H1 (cell line): ENCODE measurements at regions not wholly inside any gene's neighbourhood (a gene's known extent, or its start where the extent isn't known, plus 50 kb on each side); places are given as distances from the start of the nearest gene placed in this dataset.

Source experiments
- BACH1 ChIP-seq: IDR thresholded peaks from 2 replicates; pipeline ENCODE4 v1.6.1; 2012; ENCODE audit warnings: low read length, improper control_type of control experiment
- CBX5 ChIP-seq: fragments of 300-800, 300-1000 bp; sonication (generic); IDR thresholded peaks from 2 replicates; pipeline ENCODE4 v1.7.1; 2016; ENCODE audit warnings: antibody characterized with exemption, low read length, low read depth
- EP300 ChIP-seq, 2 experiments: IDR thresholded peaks; 1 replicate in 1 of 2; 2 replicates in 1 of 2; pipeline ENCODE4 v1.6.1; 2011 to 2012; ENCODE audit warnings: low read depth in 2 of 2, low read length in 2 of 2, mild to moderate bottlenecking in 2 of 2, borderline replicate concordance in 1 of 2, inconsistent platforms in 1 of 2, moderate library complexity in 1 of 2
- JUN ChIP-seq: IDR thresholded peaks from 2 replicates; pipeline ENCODE4 v1.6.1; 2011; ENCODE audit warnings: low read depth, mild to moderate bottlenecking, improper control_type of control experiment, low read length
- KDM1A ChIP-seq: fragments of 200-600, 300-600 bp; sonication (generic); IDR thresholded peaks from 2 replicates; pipeline ENCODE4 v1.7.1; 2016; ENCODE audit warnings: mild to moderate bottlenecking, low read length, borderline replicate concordance
- POLR2A ChIP-seq, 2 experiments: IDR thresholded peaks; 1 replicate in 1 of 2; 2 replicates in 1 of 2; pipeline ENCODE4 v1.6.1; 2011; ENCODE audit warnings: low read depth in 2 of 2, low read length in 2 of 2, mild to moderate bottlenecking in 2 of 2; ENCODE audit errors: control extremely low read depth in 1 of 2
- POLR2AphosphoS5 ChIP-seq: IDR thresholded peaks from 2 replicates; pipeline ENCODE4 v1.6.1; 2011; ENCODE audit warnings: low read depth, low read length
- RAD21 ChIP-seq, 2 experiments: IDR thresholded peaks in 1 of 2; conservative IDR thresholded peaks in 1 of 2; 2 replicates each; pipeline ENCODE4 v1.6.1; 2011; ENCODE audit warnings: low read depth in 2 of 2, low read length in 2 of 2, improper control_type of control experiment in 1 of 2, inconsistent platforms in 1 of 2, mild to moderate bottlenecking in 1 of 2, moderate library complexity in 1 of 2
- RNF2 ChIP-seq: fragments of 200-900, 300-1000 bp; sonication (generic); IDR thresholded peaks from 2 replicates; pipeline ENCODE4 v1.7.1; 2016; ENCODE audit warnings: borderline replicate concordance, low read depth, mild to moderate bottlenecking, antibody characterized with exemption, low read length; ENCODE audit not compliant: poor library complexity, severe bottlenecking; ENCODE audit errors: missing control alignments
- TEAD4 ChIP-seq: IDR thresholded peaks from 2 replicates; pipeline ENCODE4 v1.6.1; 2012; ENCODE audit warnings: low read depth, low read length, inconsistent platforms, mixed read lengths
- ZNF274 ChIP-seq: IDR thresholded peaks from 2 replicates; pipeline ENCODE4 v1.7.0; 2012; ENCODE audit warnings: low read length, borderline replicate concordance; ENCODE audit errors: extremely low read depth
- TF ChIP-seq, protein P1 (sequence below), 3 experiments: IDR thresholded peaks; 1 replicate in 2 of 3; 2 replicates in 1 of 3; pipeline versions ENCODE4 v1.5.1 to v1.6.1; 2011; ENCODE audit warnings: low read length in 3 of 3, mild to moderate bottlenecking in 3 of 3, inconsistent platforms in 2 of 3, low read depth in 1 of 3, moderate library complexity in 1 of 3; ENCODE audit not compliant: insufficient read depth in 1 of 3; ENCODE audit errors: control extremely low read depth in 1 of 3
- TF ChIP-seq, protein P2 (sequence below): IDR thresholded peaks from 2 replicates; pipeline ENCODE4 v1.6.1; 2011; ENCODE audit warnings: low read depth, mild to moderate bottlenecking, low read length; ENCODE audit not compliant: insufficient read depth

DNA sequence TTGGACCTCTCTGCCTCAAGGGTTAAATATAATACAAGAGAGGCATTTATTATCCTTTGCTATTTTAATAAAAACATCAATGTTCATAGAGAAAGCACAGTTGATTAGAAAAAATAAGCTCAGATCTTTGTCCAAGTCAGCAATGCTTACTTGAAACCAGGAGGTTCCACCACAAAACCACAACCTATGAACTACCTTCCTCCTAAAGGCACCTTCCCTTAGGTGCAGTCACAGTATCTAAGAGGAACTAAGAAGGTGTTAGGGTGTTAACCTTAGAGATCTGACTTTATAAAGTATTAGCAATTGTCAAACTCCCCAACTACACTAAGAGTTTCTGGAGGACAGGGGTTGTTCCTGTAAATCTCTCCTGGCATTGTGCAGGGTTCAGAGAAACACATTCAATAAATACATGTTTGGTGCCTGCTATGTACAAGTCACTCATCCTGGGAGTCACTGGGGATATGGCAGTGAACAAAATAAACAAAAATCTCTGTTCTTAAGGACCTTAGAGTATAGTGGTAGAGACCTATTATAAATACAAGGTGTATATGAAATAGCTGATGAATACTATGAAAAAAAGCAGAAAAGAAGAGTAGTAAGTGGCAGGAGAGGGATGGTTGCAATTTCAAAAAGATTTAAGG, 208.6 kb downstream of the NFKBIZ start:
- no peak for TF ChIP-seq TEAD4
- no peak for TF ChIP-seq EP300 (IDR thresholded peaks at IDR 0.05; ENCODE audit: borderline replicate concordance in 1 of 2, low read depth in 2 of 2, low read length in 2 of 2)
- TF ChIP-seq, protein P1, sequence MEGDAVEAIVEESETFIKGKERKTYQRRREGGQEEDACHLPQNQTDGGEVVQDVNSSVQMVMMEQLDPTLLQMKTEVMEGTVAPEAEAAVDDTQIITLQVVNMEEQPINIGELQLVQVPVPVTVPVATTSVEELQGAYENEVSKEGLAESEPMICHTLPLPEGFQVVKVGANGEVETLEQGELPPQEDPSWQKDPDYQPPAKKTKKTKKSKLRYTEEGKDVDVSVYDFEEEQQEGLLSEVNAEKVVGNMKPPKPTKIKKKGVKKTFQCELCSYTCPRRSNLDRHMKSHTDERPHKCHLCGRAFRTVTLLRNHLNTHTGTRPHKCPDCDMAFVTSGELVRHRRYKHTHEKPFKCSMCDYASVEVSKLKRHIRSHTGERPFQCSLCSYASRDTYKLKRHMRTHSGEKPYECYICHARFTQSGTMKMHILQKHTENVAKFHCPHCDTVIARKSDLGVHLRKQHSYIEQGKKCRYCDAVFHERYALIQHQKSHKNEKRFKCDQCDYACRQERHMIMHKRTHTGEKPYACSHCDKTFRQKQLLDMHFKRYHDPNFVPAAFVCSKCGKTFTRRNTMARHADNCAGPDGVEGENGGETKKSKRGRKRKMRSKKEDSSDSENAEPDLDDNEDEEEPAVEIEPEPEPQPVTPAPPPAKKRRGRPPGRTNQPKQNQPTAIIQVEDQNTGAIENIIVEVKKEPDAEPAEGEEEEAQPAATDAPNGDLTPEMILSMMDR (IDR thresholded peaks at IDR 0.05; ENCODE audit: control extremely low read depth in 1 of 3, insufficient read depth in 1 of 3, low read depth in 1 of 3, low read length in 3 of 3) = no peak
- no peak for TF ChIP-seq RNF2
- no peak for TF ChIP-seq BACH1
- TF ChIP-seq CBX5 = no peak
- TF ChIP-seq KDM1A = no peak
- TF ChIP-seq, protein P2, sequence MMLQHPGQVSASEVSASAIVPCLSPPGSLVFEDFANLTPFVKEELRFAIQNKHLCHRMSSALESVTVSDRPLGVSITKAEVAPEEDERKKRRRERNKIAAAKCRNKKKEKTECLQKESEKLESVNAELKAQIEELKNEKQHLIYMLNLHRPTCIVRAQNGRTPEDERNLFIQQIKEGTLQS = no peak
- no peak for TF ChIP-seq POLR2AphosphoS5
- TF ChIP-seq JUN = no peak
- TF ChIP-seq ZNF274 = no peak
- no peak for TF ChIP-seq RAD21 (IDR thresholded peaks at IDR 0.05 in 1 of 2, conservative IDR thresholded peaks at IDR 0.05 in 1 of 2; ENCODE audit: low read depth in 2 of 2, low read length in 2 of 2)
- no peak for TF ChIP-seq POLR2A (IDR thresholded peaks at IDR 0.05; ENCODE audit: control extremely low read depth in 1 of 2, low read depth in 2 of 2, low read length in 2 of 2)
